ENCODE measurements at regions not wholly inside any gene's neighbourhood (a gene's known extent, or its start where the extent isn't known, plus 50 kb on each side); places are given as distances from the start of the nearest gene placed in this dataset.

- DNase-seq (ENCODE audit: low read depth in 2 of 2) = no peak
These were observed 195.0 kb downstream of the FOXL1 start for GRCh38 chr16:86773354-86773715.

- DNase-seq (ENCODE audit: low read depth in 2 of 2) = no peak
These were observed 196.6 kb downstream of the FOXL1 start for GRCh38 chr16:86774931-86775330.

- DNase-seq (ENCODE audit: low read depth in 2 of 2) = no peak
These were observed 197.2 kb downstream of the FOXL1 start for GRCh38 chr16:86775511-86775921.

GRCh38 chr16:86777381-86777946 lies 199.1 kb downstream of the FOXL1 start:
- no peak for DNase-seq (ENCODE audit: low read depth in 2 of 2)

GRCh38 chr16:86778108-86778745 lies 199.9 kb downstream of the FOXL1 start:
- DNase-seq (ENCODE audit: low read depth in 2 of 2) = no peak

- DNase-seq (ENCODE audit: low read depth in 2 of 2) = no peak
These were observed 200.6 kb downstream of the FOXL1 start for GRCh38 chr16:86778978-86779377.

- no peak for DNase-seq (ENCODE audit: low read depth in 2 of 2)
These were observed 202.7 kb downstream of the FOXL1 start for GRCh38 chr16:86781046-86781445.

- DNase-seq (ENCODE audit: low read depth in 2 of 2) = no peak
These were observed 205.6 kb downstream of the FOXL1 start for GRCh38 chr16:86783636-86784626.

GRCh38 chr16:86786338-86786737 lies 208.0 kb downstream of the FOXL1 start:
- DNase-seq (ENCODE audit: low read depth in 2 of 2) = no peak

GRCh38 chr16:86786994-86787393 lies 208.6 kb downstream of the FOXL1 start:
- DNase-seq (ENCODE audit: low read depth in 2 of 2) = no peak

- no peak for DNase-seq (ENCODE audit: low read depth in 2 of 2)
These were observed 209.2 kb downstream of the FOXL1 start for GRCh38 chr16:86787538-86787937.

- no peak for DNase-seq (ENCODE audit: low read depth in 2 of 2)
These were observed 211.3 kb downstream of the FOXL1 start for GRCh38 chr16:86789621-86790051.

GRCh38 chr16:86791287-86792035 lies 213.1 kb downstream of the FOXL1 start:
- no peak for DNase-seq (ENCODE audit: low read depth in 2 of 2)

- DNase-seq (ENCODE audit: low read depth in 2 of 2) = no peak
These were observed 216.0 kb downstream of the FOXL1 start for GRCh38 chr16:86794216-86794864.

- DNase-seq (ENCODE audit: low read depth in 2 of 2) = no peak
These were observed 219.4 kb downstream of the FOXL1 start for GRCh38 chr16:86797700-86798099.

- DNase-seq (ENCODE audit: low read depth in 2 of 2) = no peak
These were observed 220.1 kb downstream of the FOXL1 start for GRCh38 chr16:86798247-86799041.

GRCh38 chr16:86799367-86799766 lies 221.0 kb downstream of the FOXL1 start:
- no peak for DNase-seq (ENCODE audit: low read depth in 2 of 2)

- no peak for DNase-seq (ENCODE audit: low read depth in 2 of 2)
These were observed 222.5 kb downstream of the FOXL1 start for GRCh38 chr16:86800894-86801293.

GRCh38 chr16:86802013-86802412 lies 223.7 kb downstream of the FOXL1 start:
- no peak for DNase-seq (ENCODE audit: low read depth in 2 of 2)

- no peak for DNase-seq (ENCODE audit: low read depth in 2 of 2)
These were observed 226.8 kb downstream of the FOXL1 start for GRCh38 chr16:86805188-86805587.
